ENCODE measurements at regions not wholly inside any gene's neighbourhood (a gene's known extent, or its start where the extent isn't known, plus 50 kb on each side); places are given as distances from the start of the nearest gene placed in this dataset.
"Not testable (repeated sequence)": the region's sequence is repeated elsewhere in the genome, so short reads cannot be mapped to it uniquely, and the experiment has no call there.

- H3K4me3 Mint-ChIP-seq, result no peak overlapping the region
- CTCF ChIA-PET, result no interaction called here
Measured at GRCh38 chr2:126049461-126049860, 606.5 kb upstream of the GYPC start.

GRCh38 chr2:126050991-126051736, 604.8 kb upstream of the GYPC start:
- Mint-ChIP-seq H3K9me3 (peaks cover 82% of the 10 kb centered on the region), H3K4me3 (no peak overlapping the region), H3K27ac (no peak overlapping the region), H3K36me3 (peaks cover 64% of the 10 kb centered on the region), H3K27me3 (ENCODE audit: low read depth) (no peaks in the 10 kb centered on the region), H3K4me1 (no peaks in the 10 kb centered on the region)
- POLR2A ChIA-PET, result no interaction called here
- DNase-seq (ENCODE audit: low spot score), result no peak
- no peak for TF ChIP-seq AR (CRISPR knock-in tag; IDR thresholded peaks at IDR 0.05)
- TF ChIP-seq ZNF121 (CRISPR knock-in tag; IDR thresholded peaks at IDR 0.05), result no peak
- TF ChIP-seq ZNF512 (CRISPR knock-in tag; IDR thresholded peaks at IDR 0.05; ENCODE audit: borderline replicate concordance), result no peak
- no peak for TF ChIP-seq FOXJ3 (CRISPR knock-in tag; IDR thresholded peaks at IDR 0.05; ENCODE audit: borderline replicate concordance)
- no peak for TF ChIP-seq EMX1 (CRISPR knock-in tag; IDR thresholded peaks at IDR 0.05)
- TF ChIP-seq ZNF423 (CRISPR knock-in tag; IDR thresholded peaks at IDR 0.05), result no peak
- TF ChIP-seq HMGXB4 (CRISPR knock-in tag; IDR thresholded peaks at IDR 0.05), result no peak
- TF ChIP-seq FOXP4 (CRISPR knock-in tag; IDR thresholded peaks at IDR 0.05), result no peak
- no peak for TF ChIP-seq NFATC4 (CRISPR knock-in tag; IDR thresholded peaks at IDR 0.05)
- no peak for TF ChIP-seq ETV6 (CRISPR knock-in tag; IDR thresholded peaks at IDR 0.05)
- TF ChIP-seq GTF2I (CRISPR knock-in tag; conservative IDR thresholded peaks at IDR 0.05), result no peak
- no peak for TF ChIP-seq ZNF317 (CRISPR knock-in tag; IDR thresholded peaks at IDR 0.05; ENCODE audit: borderline replicate concordance, low read depth)
- TF ChIP-seq TEAD1 (CRISPR knock-in tag; IDR thresholded peaks at IDR 0.05), result no peak
- ATAC-seq, result no peak
- CTCF ChIA-PET, result no interaction called here

More at GRCh38 chr2:126049461-126049860, 606.5 kb upstream of the GYPC start:
- POLR2A ChIA-PET, result no interaction called here
- no peak for ATAC-seq
- H3K27ac Mint-ChIP-seq, result no peak overlapping the region
- peaks cover 66% of the 10 kb centered on the region for H3K9me3 Mint-ChIP-seq
- no peak for DNase-seq (ENCODE audit: low spot score)
- no peaks in the 10 kb centered on the region for H3K4me1 Mint-ChIP-seq
- TF ChIP-seq MXD4 (CRISPR knock-in tag; IDR thresholded peaks at IDR 0.05; ENCODE audit: borderline replicate concordance) (no peak), MLX (CRISPR knock-in tag; IDR thresholded peaks at IDR 0.05) (no peak), GABPB1 (CRISPR knock-in tag; IDR thresholded peaks at IDR 0.05) (no peak), ZNF219 (CRISPR knock-in tag; IDR thresholded peaks at IDR 0.05; ENCODE audit: borderline replicate concordance) (no peak), E2F1 (CRISPR knock-in tag; IDR thresholded peaks at IDR 0.05) (no peak)
- H3K27me3 Mint-ChIP-seq (ENCODE audit: low read depth), result no peaks in the 10 kb centered on the region
- peaks cover 48% of the 10 kb centered on the region for H3K36me3 Mint-ChIP-seq

GRCh38 chr2:126051737-126052240, 604.2 kb upstream of the GYPC start:
- not testable (repeated sequence) for H3K4me1 Mint-ChIP-seq
- peaks cover 83% of the 10 kb centered on the region for H3K9me3 Mint-ChIP-seq

More at GRCh38 chr2:126051737-126052240, 604.2 kb upstream of the GYPC start:
- H3K27me3 Mint-ChIP-seq (ENCODE audit: low read depth); CTCF ChIA-PET; H3K27ac Mint-ChIP-seq; DNase-seq (ENCODE audit: low spot score); ATAC-seq; H3K4me3 Mint-ChIP-seq; POLR2A ChIA-PET: not testable (repeated sequence)
- H3K36me3 Mint-ChIP-seq, result peaks cover 68% of the 10 kb centered on the region

Measured in WTC11 (cell line).